HTR-8/SVneo (cell line): ENCODE measurements at regions not wholly inside any gene's neighbourhood (a gene's known extent, or its start where the extent isn't known, plus 50 kb on each side); places are given as distances from the start of the nearest gene placed in this dataset.
"Not testable (repeated sequence)": the region's sequence is repeated elsewhere in the genome, so short reads cannot be mapped to it uniquely, and the experiment has no call there.

Experiments
- DNase-seq: peaks from one replicate; pipeline ENCODE4 v3.0.0; 2011; ENCODE audit warnings: low spot score, mixed read lengths; ENCODE audit not compliant: insufficient read length
- FAIRE-seq: peaks from 2 replicates; lab custom pipeline; 2011; peaks lifted over from hg19 to GRCh38; lab: Jason Lieb, UNC

- no peak for DNase-seq
- no peak for FAIRE-seq
Measured at GRCh38 chr7:152544481-152544927, 108.7 kb upstream of the KMT2C start.

GRCh38 chr7:152543799-152544198, 108.0 kb upstream of the KMT2C start:
- DNase-seq (no peak), FAIRE-seq (no peak)

- no peak for FAIRE-seq
- DNase-seq = no peak
Measured at GRCh38 chr7:152541892-152542291, 106.1 kb upstream of the KMT2C start.

GRCh38 chr7:152539190-152539495, 103.3 kb upstream of the KMT2C start:
- not testable (repeated sequence) for FAIRE-seq, DNase-seq

- not testable (repeated sequence) for FAIRE-seq, DNase-seq
Measured at GRCh38 chr7:152538346-152539189, 102.8 kb upstream of the KMT2C start.

GRCh38 chr7:152537639-152538038, 101.8 kb upstream of the KMT2C start:
- FAIRE-seq (no peak), DNase-seq (no peak)

GRCh38 chr7:152528612-152529011, 92.8 kb upstream of the KMT2C start:
- FAIRE-seq = no peak

GRCh38 chr7:152527610-152528032, 91.8 kb upstream of the KMT2C start:
- DNase-seq = no peak
- FAIRE-seq = no peak

More at GRCh38 chr7:152528612-152529011, 92.8 kb upstream of the KMT2C start:
- DNase-seq = no peak

- FAIRE-seq (no peak), DNase-seq (no peak)
Measured at GRCh38 chr7:152523916-152524315, 88.1 kb upstream of the KMT2C start.

GRCh38 chr7:152522571-152523067, 86.8 kb upstream of the KMT2C start:
- DNase-seq (no peak), FAIRE-seq (no peak)

GRCh38 chr7:152521420-152522337, 85.9 kb upstream of the KMT2C start:
- FAIRE-seq (no peak), DNase-seq (no peak)

GRCh38 chr7:152520861-152521302, 85.1 kb upstream of the KMT2C start:
- FAIRE-seq (no peak), DNase-seq (no peak)

- FAIRE-seq (no peak), DNase-seq (no peak)
Measured at GRCh38 chr7:152519290-152519689, 83.5 kb upstream of the KMT2C start.

- FAIRE-seq (no peak), DNase-seq (no peak)
Measured at GRCh38 chr7:152516216-152516615, 80.4 kb upstream of the KMT2C start.

- not testable (repeated sequence) for FAIRE-seq, DNase-seq
Measured at GRCh38 chr7:152515266-152515950, 79.6 kb upstream of the KMT2C start.

- FAIRE-seq = no peak
Measured at GRCh38 chr7:152514771-152515105, 78.9 kb upstream of the KMT2C start.

GRCh38 chr7:152513861-152514770, 78.3 kb upstream of the KMT2C start:
- FAIRE-seq = no peak
- DNase-seq = no peak

More at GRCh38 chr7:152514771-152515105, 78.9 kb upstream of the KMT2C start:
- no peak for DNase-seq

- DNase-seq (no peak), FAIRE-seq (no peak)
Measured at GRCh38 chr7:152512706-152513105, 76.9 kb upstream of the KMT2C start.

GRCh38 chr7:152511736-152512135, 75.9 kb upstream of the KMT2C start:
- FAIRE-seq = no peak

More at GRCh38 chr7:152511736-152512135, 75.9 kb upstream of the KMT2C start:
- no peak for DNase-seq
